Astrocyte (in vitro differentiated cells and primary cell): ENCODE measurements at regions not wholly inside any gene's neighbourhood (a gene's known extent, or its start where the extent isn't known, plus 50 kb on each side); places are given as distances from the start of the nearest gene placed in this dataset.

ENCODE experiments used
- DNase-seq: peaks from one replicate; pipeline ENCODE4 v3.0.0-alpha.2; 2010; ENCODE audit warnings: low read depth
- FAIRE-seq: peaks from 2 replicates; lab custom pipeline; 2011; peaks lifted over from hg19 to GRCh38; lab: Jason Lieb, UNC
- H2AFZ ChIP-seq: 2 replicates; pipeline ENCODE4 v1.6.0; 2012; ENCODE audit warnings: low read depth, low read length, inconsistent platforms
- H3K27ac ChIP-seq: 2 replicates; pipeline ENCODE4 v1.5.1; 2011; ENCODE audit warnings: low read depth, low read length, inconsistent platforms
- H3K27me3 ChIP-seq: 2 replicates; pipeline ENCODE4 v1.6.0; 2011; ENCODE audit warnings: low read length, inconsistent platforms; ENCODE audit not compliant: insufficient read depth
- H3K36me3 ChIP-seq: 2 replicates; pipeline ENCODE4 v1.5.1; 2011; ENCODE audit warnings: low read length, inconsistent platforms; ENCODE audit not compliant: insufficient read depth
- H3K4me1 ChIP-seq: 2 replicates; pipeline ENCODE4 v1.5.1; 2011; ENCODE audit warnings: low read length, inconsistent platforms; ENCODE audit not compliant: insufficient read depth
- H3K4me2 ChIP-seq: 2 replicates; pipeline ENCODE4 v1.6.0; 2012; ENCODE audit warnings: low read length, inconsistent platforms
- H3K4me3 ChIP-seq: 2 replicates; pipeline ENCODE4 v1.5.1; 2011; ENCODE audit warnings: low read depth, mild to moderate bottlenecking, low read length, inconsistent platforms; ENCODE audit not compliant: insufficient read depth
- H3K79me2 ChIP-seq: 2 replicates; pipeline ENCODE4 v1.6.0; 2012; ENCODE audit warnings: mild to moderate bottlenecking, low read length, inconsistent platforms; ENCODE audit not compliant: insufficient read depth
- H3K9ac ChIP-seq: 2 replicates; pipeline ENCODE4 v1.6.0; 2012; ENCODE audit warnings: mild to moderate bottlenecking, low read length, inconsistent platforms
- H3K9me3 ChIP-seq: 2 replicates; pipeline ENCODE4 v1.5.1; 2012; ENCODE audit warnings: low read depth, mild to moderate bottlenecking, low read length, inconsistent platforms; ENCODE audit not compliant: insufficient read depth
- H4K20me1 ChIP-seq: 2 replicates; pipeline ENCODE4 v1.6.0; 2012; ENCODE audit warnings: low read length, inconsistent platforms; ENCODE audit not compliant: insufficient read depth
- H3K27ac Mint-ChIP-seq: one replicate; pipeline ENCODE4 v1.8.0; 2021; ENCODE audit warnings: mild to moderate bottlenecking, mixed read lengths; ENCODE audit not compliant: unreplicated experiment
- H3K27me3 Mint-ChIP-seq: one replicate; pipeline ENCODE4 v1.8.0; 2021; ENCODE audit warnings: low read depth, mixed read lengths; ENCODE audit not compliant: unreplicated experiment
- H3K36me3 Mint-ChIP-seq: one replicate; pipeline ENCODE4 v1.8.0; 2021; ENCODE audit warnings: low read depth, mixed read lengths; ENCODE audit not compliant: unreplicated experiment
- H3K4me1 Mint-ChIP-seq: one replicate; pipeline ENCODE4 v1.8.0; 2021; ENCODE audit warnings: low read depth, mixed read lengths; ENCODE audit not compliant: unreplicated experiment
- H3K4me3 Mint-ChIP-seq: one replicate; pipeline ENCODE4 v1.8.0; 2021; ENCODE audit warnings: mild to moderate bottlenecking, moderate library complexity, mixed read lengths; ENCODE audit not compliant: unreplicated experiment
- H3K9me3 Mint-ChIP-seq: one replicate; pipeline ENCODE4 v1.8.0; 2021; ENCODE audit warnings: mild to moderate bottlenecking, mixed read lengths; ENCODE audit not compliant: unreplicated experiment
- CTCF ChIP-seq: IDR thresholded peaks from 2 replicates; pipeline ENCODE4 v1.5.1; 2011; ENCODE audit warnings: low read depth, mild to moderate bottlenecking, inconsistent platforms, low read length, moderate library complexity; ENCODE audit not compliant: insufficient read depth
- EZH2 ChIP-seq: IDR thresholded peaks from 2 replicates; pipeline ENCODE4 v1.6.1; 2012; ENCODE audit warnings: mild to moderate bottlenecking, low read length, inconsistent platforms; ENCODE audit not compliant: insufficient read depth

DNA sequence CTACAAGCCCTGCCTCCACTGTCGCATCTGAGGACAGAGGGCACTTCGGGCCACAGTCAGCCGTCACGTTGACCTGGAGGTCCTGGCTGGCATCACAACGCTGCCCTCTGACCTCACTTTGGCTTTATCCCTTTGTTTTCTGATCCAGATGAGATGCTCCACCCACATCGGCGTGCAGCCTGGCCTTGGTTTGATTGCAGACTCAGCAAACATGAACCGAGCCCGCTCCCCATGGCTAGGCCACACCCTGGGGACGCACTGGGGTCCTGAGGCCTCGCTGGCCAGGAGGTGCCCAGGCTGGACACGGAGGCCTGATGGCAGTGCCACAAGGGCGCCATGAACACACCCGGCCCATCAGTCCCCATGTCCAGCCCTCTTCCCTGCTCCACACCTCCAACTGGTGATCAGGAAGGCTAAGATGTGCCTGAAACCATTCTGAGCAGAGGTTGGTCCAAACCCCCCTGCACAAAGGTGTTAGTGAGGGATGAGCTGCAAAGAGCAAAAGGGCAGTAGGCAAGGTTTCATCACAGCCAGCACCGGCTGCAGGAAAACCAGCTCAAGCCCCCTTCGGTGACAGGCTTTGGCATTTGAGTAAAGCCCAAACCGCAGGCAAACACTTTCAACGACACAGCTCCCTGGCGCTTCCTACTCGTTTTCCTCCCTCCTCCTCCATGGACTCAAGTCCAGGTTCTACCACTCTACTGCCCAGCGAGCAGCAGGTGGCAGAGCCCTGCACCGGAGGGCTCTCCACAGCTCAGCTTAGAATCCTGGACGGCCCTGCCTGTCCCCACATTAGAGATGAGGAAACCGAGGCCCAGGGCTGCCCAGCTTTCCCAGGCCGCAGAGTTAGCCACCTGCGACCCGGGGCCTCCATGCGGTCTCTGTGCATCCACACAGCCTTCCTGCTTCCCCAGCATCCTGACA, 165.8 kb downstream of the NUP210 start:
- no peaks in the 10 kb centered on the region for H4K20me1 ChIP-seq
- peaks cover 2% of the 10 kb centered on the region for H3K27me3 ChIP-seq
- no peak overlapping the region for H3K4me3 ChIP-seq
- FAIRE-seq (no peak), DNase-seq (no peak)
- peaks cover 10% of the 10 kb centered on the region for H3K27me3 Mint-ChIP-seq
- H3K36me3 ChIP-seq = no peaks in the 10 kb centered on the region
- H3K4me3 Mint-ChIP-seq = no peak overlapping the region
- no peaks in the 10 kb centered on the region for H3K9me3 ChIP-seq
- H2AFZ ChIP-seq = no peak overlapping the region
- H3K4me1 ChIP-seq = no peaks in the 10 kb centered on the region
- no peak overlapping the region for H3K4me2 ChIP-seq
- no peaks in the 10 kb centered on the region for H3K79me2 ChIP-seq
- H3K9me3 Mint-ChIP-seq = no peaks in the 10 kb centered on the region
- H3K9ac ChIP-seq = no peak overlapping the region
- TF ChIP-seq EZH2 (no peak), CTCF (no peak)
- no peaks in the 10 kb centered on the region for H3K4me1 Mint-ChIP-seq
- H3K27ac ChIP-seq = no peak overlapping the region
- H3K27ac Mint-ChIP-seq = no peak overlapping the region
- H3K36me3 Mint-ChIP-seq = no peaks in the 10 kb centered on the region

GRCh38 chr3:13253208-13253937, 166.7 kb downstream of the NUP210 start:
- no peak overlapping the region for H3K4me2 ChIP-seq
- H3K27me3 ChIP-seq = peaks cover 2% of the 10 kb centered on the region
- H3K9ac ChIP-seq = no peak overlapping the region
- Mint-ChIP-seq H3K4me1 (no peaks in the 10 kb centered on the region), H3K27ac (no peak overlapping the region), H3K27me3 (peaks cover 11% of the 10 kb centered on the region), H3K36me3 (no peaks in the 10 kb centered on the region), H3K9me3 (no peaks in the 10 kb centered on the region), H3K4me3 (no peak overlapping the region)
- no peak for TF ChIP-seq CTCF
- TF ChIP-seq EZH2 = no peak
- no peaks in the 10 kb centered on the region for H4K20me1 ChIP-seq
- no peaks in the 10 kb centered on the region for H3K4me1 ChIP-seq
- no peak overlapping the region for H2AFZ ChIP-seq
- no peak for DNase-seq
- H3K4me3 ChIP-seq = no peak overlapping the region
- no peaks in the 10 kb centered on the region for H3K79me2 ChIP-seq
- FAIRE-seq = no peak
- H3K36me3 ChIP-seq = no peaks in the 10 kb centered on the region
- no peaks in the 10 kb centered on the region for H3K9me3 ChIP-seq
- H3K27ac ChIP-seq = no peak overlapping the region
